Trophoblast cell (in vitro differentiated cells and primary cell): ENCODE measurements at regions not wholly inside any gene's neighbourhood (a gene's known extent, or its start where the extent isn't known, plus 50 kb on each side); places are given as distances from the start of the nearest gene placed in this dataset.

ENCODE experiments used
- DNase-seq, 2 donors: peaks; one replicate each; pipeline ENCODE4 v3.0.0-alpha.2; 2016
- H2AFZ ChIP-seq: 2 replicates; pipeline ENCODE4 v1.6.1; 2013; ENCODE audit warnings: low read length, moderate library complexity, mild to moderate bottlenecking; ENCODE audit not compliant: insufficient read depth, poor library complexity
- H2AK5ac ChIP-seq: 2 replicates; pipeline ENCODE4 v1.6.1; 2013; ENCODE audit warnings: mild to moderate bottlenecking, low read length
- H2BK120ac ChIP-seq: 2 replicates; pipeline ENCODE4 v1.6.1; 2013; ENCODE audit warnings: low read length, mild to moderate bottlenecking, moderate library complexity; ENCODE audit not compliant: insufficient read depth, poor library complexity
- H2BK12ac ChIP-seq: 2 replicates; pipeline ENCODE4 v1.6.1; 2013; ENCODE audit warnings: mild to moderate bottlenecking, low read length, moderate library complexity
- H2BK5ac ChIP-seq: 2 replicates; pipeline ENCODE4 v1.6.1; 2013; ENCODE audit warnings: low read length, low read depth, moderate library complexity, mild to moderate bottlenecking; ENCODE audit not compliant: poor library complexity
- H3K14ac ChIP-seq: 2 replicates; pipeline ENCODE4 v1.6.1; 2013; ENCODE audit warnings: mild to moderate bottlenecking, low read length
- H3K18ac ChIP-seq: 2 replicates; pipeline ENCODE4 v1.6.1; 2013; ENCODE audit warnings: mild to moderate bottlenecking, low read length
- H3K23ac ChIP-seq: 2 replicates; pipeline ENCODE4 v1.6.1; 2013; ENCODE audit warnings: low read length
- H3K27ac ChIP-seq: 2 replicates; pipeline ENCODE4 v1.5.1; 2013; ENCODE audit warnings: low read depth, mild to moderate bottlenecking, inconsistent platforms, low read length, moderate library complexity
- H3K27me3 ChIP-seq: 2 replicates; pipeline ENCODE4 v1.6.1; 2013; ENCODE audit warnings: inconsistent platforms, mild to moderate bottlenecking, low read length, moderate library complexity; ENCODE audit not compliant: insufficient read depth
- H3K36me3 ChIP-seq, 2 experiments: 1 replicate in 1 of 2; 2 replicates in 1 of 2; pipeline ENCODE4 v1.6.1; 2013; ENCODE audit warnings: low read length in 2 of 2, mild to moderate bottlenecking in 2 of 2, moderate library complexity in 1 of 2; ENCODE audit not compliant: insufficient read depth in 2 of 2, control insufficient read depth in 1 of 2
- H3K4ac ChIP-seq: 2 replicates; pipeline ENCODE4 v1.6.1; 2013; ENCODE audit warnings: low read depth, mild to moderate bottlenecking, low read length, moderate library complexity
- H3K4me1 ChIP-seq, 2 experiments: 1 replicate in 1 of 2; 2 replicates in 1 of 2; pipeline ENCODE4 v1.6.1; 2013; ENCODE audit warnings: low read length in 2 of 2, mild to moderate bottlenecking in 2 of 2, moderate library complexity in 1 of 2; ENCODE audit not compliant: insufficient read depth in 2 of 2, control insufficient read depth in 1 of 2
- H3K4me2 ChIP-seq: 2 replicates; pipeline ENCODE4 v1.6.1; 2013; ENCODE audit warnings: inconsistent platforms, mild to moderate bottlenecking, low read length, moderate library complexity
- H3K4me3 ChIP-seq: 2 replicates; pipeline ENCODE4 v1.5.1; 2013; ENCODE audit warnings: mild to moderate bottlenecking, low read depth, low read length, inconsistent platforms
- H3K79me1 ChIP-seq: one replicate; pipeline ENCODE4 v1.6.1; 2013; ENCODE audit warnings: low read length
- H3K79me2 ChIP-seq: 2 replicates; pipeline ENCODE4 v1.6.1; 2013; ENCODE audit warnings: low read length, mild to moderate bottlenecking; ENCODE audit not compliant: control insufficient read depth, insufficient read depth, poor library complexity
- H3K9ac ChIP-seq: 2 replicates; pipeline ENCODE4 v1.6.1; 2013; ENCODE audit warnings: mild to moderate bottlenecking, low read length
- H3K9me3 ChIP-seq: 2 replicates; pipeline ENCODE4 v1.6.1; 2013; ENCODE audit warnings: low read depth, mild to moderate bottlenecking, control low read depth, inconsistent platforms, low read length; ENCODE audit not compliant: insufficient read depth
- H4K12ac ChIP-seq: 2 replicates; pipeline ENCODE4 v1.6.1; 2013; ENCODE audit warnings: low read depth, mild to moderate bottlenecking, low read length, moderate library complexity
- H4K8ac ChIP-seq: 2 replicates; pipeline ENCODE4 v1.6.1; 2013; ENCODE audit warnings: low read depth, mild to moderate bottlenecking, low read length, moderate library complexity
- H4K91ac ChIP-seq: one replicate; pipeline ENCODE4 v1.6.1; 2013; ENCODE audit warnings: low read depth, mild to moderate bottlenecking, low read length, moderate library complexity
- WGBS: extraction: QIAGEN DNeasy Blood & Tissue Kit; methylation state at CpG from one replicate; pipeline ENCODE4 v1.1.7; 2013; ENCODE audit warnings: missing lambda C conversion rate; ENCODE audit not compliant: insufficient read length, insufficient coverage; ENCODE audit errors: extremely low coverage; 5-methylcytosine and 5-hydroxymethylcytosine counted together

GRCh38 chr2:239598011-239598731 is 197.4 kb upstream of the HDAC4 start:
- Histone ChIP-seq H3K4ac (no peak overlapping the region), H2AK5ac (no peak overlapping the region), H3K18ac (no peak overlapping the region), H3K27me3 (no peaks in the 10 kb centered on the region), H3K79me1 (no peaks in the 10 kb centered on the region), H4K91ac (no peak overlapping the region), H2AFZ (no peak overlapping the region), H3K27ac (no peak overlapping the region), H3K36me3 (no peaks in the 10 kb centered on the region), H3K4me3 (no peak overlapping the region), H4K8ac (no peak overlapping the region), H3K23ac (no peak overlapping the region), H2BK120ac (no peak overlapping the region), H2BK12ac (no peak overlapping the region), H3K4me1 (peaks cover 0 to 3% of the 10 kb centered on the region in 2 experiments), H3K4me2 (no peak overlapping the region), H2BK5ac (no peak overlapping the region), H4K12ac (no peak overlapping the region), H3K14ac (no peak overlapping the region), H3K9ac (no peak overlapping the region), H3K9me3 (peaks cover 11% of the 10 kb centered on the region), H3K79me2 (no peaks in the 10 kb centered on the region)
- no peak for DNase-seq
- no CpG with 5 or more reads among the region's 23 CpGs for WGBS

DNA sequence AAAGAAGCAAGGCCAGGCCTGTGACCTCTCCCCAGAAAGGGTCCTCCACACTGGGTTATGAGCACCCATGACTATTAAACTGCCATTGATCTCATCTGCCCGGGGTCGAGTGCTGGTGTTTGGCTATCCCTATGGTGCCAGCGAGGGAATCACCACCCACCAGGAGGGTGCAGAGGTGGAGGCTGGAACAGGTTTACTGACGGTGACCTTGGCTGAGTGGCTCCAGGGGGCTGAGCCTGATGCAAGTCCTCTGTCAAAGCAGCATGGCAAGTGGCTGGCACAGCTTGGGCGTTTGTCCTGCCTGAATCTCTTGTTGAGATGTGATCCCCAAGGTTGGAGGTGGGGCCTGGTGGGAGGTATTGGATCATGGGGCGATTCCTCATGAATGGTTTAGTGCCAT is 196.4 kb upstream of the HDAC4 start:
- Histone ChIP-seq H3K14ac (no peak overlapping the region), H3K36me3 (no peaks in the 10 kb centered on the region), H3K27ac (no peak overlapping the region), H4K8ac (no peak overlapping the region), H3K79me2 (no peaks in the 10 kb centered on the region), H4K12ac (no peak overlapping the region), H3K23ac (no peak overlapping the region), H4K91ac (no peak overlapping the region), H2AFZ (no peak overlapping the region), H3K18ac (no peak overlapping the region), H3K4me2 (no peak overlapping the region), H3K4ac (no peak overlapping the region), H3K9me3 (peaks cover 17% of the 10 kb centered on the region), H3K9ac (no peak overlapping the region), H3K4me3 (no peak overlapping the region), H2BK5ac (no peak overlapping the region), H2BK12ac (no peak overlapping the region), H3K4me1 (peaks cover 0 to 3% of the 10 kb centered on the region in 2 experiments), H2AK5ac (no peak overlapping the region), H3K27me3 (no peaks in the 10 kb centered on the region), H2BK120ac (no peak overlapping the region), H3K79me1 (no peaks in the 10 kb centered on the region)
- no CpG with 5 or more reads among the region's 6 CpGs for WGBS
- no peak for DNase-seq

DNA sequence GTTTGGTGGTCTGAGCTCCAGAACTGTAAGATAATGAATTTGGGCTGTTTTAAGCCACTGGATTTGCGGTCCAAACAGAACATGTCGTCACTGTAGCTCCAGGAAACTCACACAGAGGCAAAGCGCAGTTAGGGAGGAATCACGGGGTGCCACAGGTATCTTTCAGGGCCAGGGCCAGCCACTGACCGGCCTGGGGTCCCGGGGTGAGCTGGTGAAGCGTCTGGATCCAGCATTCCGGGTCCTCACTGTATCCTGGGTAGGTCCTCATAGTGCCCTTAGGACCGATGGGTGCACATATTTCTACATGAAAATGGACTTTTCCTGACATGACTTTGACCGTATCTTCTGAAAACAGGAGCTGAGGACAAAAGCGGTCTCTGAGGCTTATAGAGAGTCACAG is 196.0 kb upstream of the HDAC4 start:
- no peak overlapping the region for H4K12ac ChIP-seq

DNA sequence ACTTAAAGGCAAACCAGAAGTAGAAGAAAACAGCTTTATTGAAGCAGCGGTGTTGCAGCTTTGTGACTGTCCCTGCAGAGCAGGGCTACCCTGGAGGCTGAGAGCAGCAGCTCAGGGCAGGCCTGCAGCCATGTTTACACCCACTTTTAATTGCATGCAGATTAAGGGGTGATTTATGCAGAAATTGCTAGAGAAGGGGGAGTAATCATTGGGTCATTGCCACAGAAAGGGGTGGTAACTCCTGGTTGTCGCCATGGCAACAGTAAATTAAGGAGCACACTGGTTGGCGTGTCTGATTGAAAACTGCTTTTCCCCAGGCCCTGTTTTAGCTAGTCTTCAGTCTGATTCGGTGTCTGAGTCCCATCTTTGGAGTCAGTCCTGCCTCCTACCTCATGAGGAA is 195.4 kb upstream of the HDAC4 start:
- Histone ChIP-seq H2AFZ (no peak overlapping the region), H4K8ac (no peak overlapping the region), H3K4me2 (no peak overlapping the region), H2BK12ac (no peak overlapping the region), H2BK120ac (no peak overlapping the region), H3K79me1 (no peaks in the 10 kb centered on the region), H3K18ac (no peak overlapping the region), H4K91ac (no peak overlapping the region), H3K27me3 (no peaks in the 10 kb centered on the region), H2AK5ac (no peak overlapping the region), H3K79me2 (no peaks in the 10 kb centered on the region), H3K27ac (no peak overlapping the region), H3K23ac (no peak overlapping the region), H3K14ac (no peak overlapping the region), H3K4me3 (no peak overlapping the region), H2BK5ac (no peak overlapping the region), H3K4ac (no peak overlapping the region), H3K9me3 (peaks cover 23% of the 10 kb centered on the region), H3K9ac (no peak overlapping the region), H4K12ac (no peak overlapping the region), H3K4me1 (peaks cover 0 to 3% of the 10 kb centered on the region in 2 experiments), H3K36me3 (no peaks in the 10 kb centered on the region)
- DNase-seq, result no peak
- no CpG with 5 or more reads among the region's 4 CpGs for WGBS

More for the DNA sequence above, 196.0 kb upstream of the HDAC4 start:
- no peak overlapping the region for H2BK12ac ChIP-seq
- no peak overlapping the region for H3K18ac ChIP-seq
- H3K4ac ChIP-seq, result no peak overlapping the region
- no peak overlapping the region for H3K9ac ChIP-seq
- H2AFZ ChIP-seq, result no peak overlapping the region
- no peaks in the 10 kb centered on the region for H3K79me1 ChIP-seq
- peaks cover 0 to 3% of the 10 kb centered on the region in 2 experiments for H3K4me1 ChIP-seq
- no peak for DNase-seq
- H2BK120ac ChIP-seq, result no peak overlapping the region
- no peak overlapping the region for H3K27ac ChIP-seq
- H4K8ac ChIP-seq, result no peak overlapping the region
- H3K79me2 ChIP-seq, result no peaks in the 10 kb centered on the region
- H3K4me2 ChIP-seq, result no peak overlapping the region
- no CpG with 5 or more reads among the region's 11 CpGs for WGBS
- no peak overlapping the region for H4K91ac ChIP-seq
- no peak overlapping the region for H3K4me3 ChIP-seq
- no peak overlapping the region for H2AK5ac ChIP-seq
- no peaks in the 10 kb centered on the region for H3K36me3 ChIP-seq
- H3K23ac ChIP-seq, result no peak overlapping the region
- no peaks in the 10 kb centered on the region for H3K27me3 ChIP-seq
- no peak overlapping the region for H3K14ac ChIP-seq
- no peak overlapping the region for H2BK5ac ChIP-seq
- peaks cover 20% of the 10 kb centered on the region for H3K9me3 ChIP-seq
